Keratinocyte (primary cell): ENCODE measurements at regions not wholly inside any gene's neighbourhood (a gene's known extent, or its start where the extent isn't known, plus 50 kb on each side); places are given as distances from the start of the nearest gene placed in this dataset.

Experiments
- DNase-seq: peaks from one replicate; pipeline ENCODE4 v3.0.0-alpha.2; 2011; ENCODE audit warnings: low read depth, missing footprints, low spot score
- FAIRE-seq: peaks from 2 replicates; lab custom pipeline; 2011; peaks lifted over from hg19 to GRCh38; lab: Jason Lieb, UNC
- H2AFZ ChIP-seq: 2 replicates; pipeline ENCODE4 v1.6.0; 2012; ENCODE audit warnings: low read length, control low read depth, inconsistent platforms; ENCODE audit not compliant: control insufficient read depth
- H3K27ac ChIP-seq: 2 replicates; pipeline ENCODE4 v1.5.1; 2011; ENCODE audit warnings: low read length; ENCODE audit not compliant: control insufficient read depth, insufficient read depth
- H3K27me3 ChIP-seq: 3 replicates; pipeline ENCODE4 v1.6.0; 2011; ENCODE audit warnings: low read length; ENCODE audit not compliant: control insufficient read depth, insufficient read depth; ENCODE audit errors: extremely low read depth
- H3K36me3 ChIP-seq, 2 experiments: 2 replicates in 1 of 2; 3 replicates in 1 of 2; pipeline ENCODE4 v1.5.1; 2011; ENCODE audit warnings: low read length in 2 of 2, mild to moderate bottlenecking in 1 of 2; ENCODE audit not compliant: control insufficient read depth in 2 of 2, insufficient read depth in 2 of 2; ENCODE audit errors: extremely low read depth in 1 of 2
- H3K4me1 ChIP-seq: 3 replicates; pipeline ENCODE4 v1.5.1; 2011; ENCODE audit warnings: low read length; ENCODE audit not compliant: control insufficient read depth, insufficient read depth; ENCODE audit errors: extremely low read depth
- H3K4me2 ChIP-seq: 3 replicates; pipeline ENCODE4 v1.6.0; 2011; ENCODE audit warnings: low read depth, low read length; ENCODE audit not compliant: control insufficient read depth, insufficient read depth; ENCODE audit errors: extremely low read depth
- H3K4me3 ChIP-seq, 3 experiments: fragments of 200-600 bp in 1 of 3; sonication (generic) in 1 of 3; 2 replicates in 2 of 3; 3 replicates in 1 of 3; pipeline ENCODE4 v1.5.1; 2011 to 2016; ENCODE audit warnings: low read length in 3 of 3, mild to moderate bottlenecking in 3 of 3, control low read depth in 2 of 3, inconsistent platforms in 1 of 3, low read depth in 1 of 3, mixed read lengths in 1 of 3, mixed run types in 1 of 3, moderate library complexity in 1 of 3; ENCODE audit not compliant: control insufficient read depth in 2 of 3, insufficient read depth in 2 of 3; ENCODE audit errors: extremely low read depth in 1 of 3
- H3K79me2 ChIP-seq: 2 replicates; pipeline ENCODE4 v1.6.0; 2012; ENCODE audit warnings: low read length; ENCODE audit not compliant: control insufficient read depth, insufficient read depth
- H3K9ac ChIP-seq: 3 replicates; pipeline ENCODE4 v1.6.0; 2011; ENCODE audit warnings: low read length; ENCODE audit not compliant: control insufficient read depth, insufficient read depth; ENCODE audit errors: extremely low read depth
- H3K9me1 ChIP-seq: 3 replicates; pipeline ENCODE4 v1.6.0; 2011; ENCODE audit warnings: low read length; ENCODE audit not compliant: control insufficient read depth, insufficient read depth; ENCODE audit errors: extremely low read depth
- H3K9me3 ChIP-seq: 2 replicates; pipeline ENCODE4 v1.5.1; 2012; ENCODE audit warnings: low read depth, low read length; ENCODE audit not compliant: control insufficient read depth
- H4K20me1 ChIP-seq: 3 replicates; pipeline ENCODE4 v1.6.0; 2011; ENCODE audit warnings: low read length; ENCODE audit not compliant: control insufficient read depth, insufficient read depth; ENCODE audit errors: extremely low read depth
- EZH2 ChIP-seq: IDR thresholded peaks from one replicate; pipeline ENCODE4 v1.6.1; 2012; ENCODE audit warnings: inconsistent platforms, mild to moderate bottlenecking, low read length, moderate library complexity
- dilution Hi-C: fragments of 300-500 bp; cut with MboI; formaldehyde crosslinking; loops from one replicate; pipeline ENCODE4 v1.7.0; 2020; ENCODE audit warnings: low sequenced_read_pairs; ENCODE audit not compliant: extremely low pct_ligation_motif_present
- TF ChIP-seq, protein P1 (sequence below), 3 experiments: IDR thresholded peaks in 1 of 3; conservative IDR thresholded peaks in 1 of 3; optimal IDR thresholded peaks in 1 of 3; 2 replicates in 2 of 3; 3 replicates in 1 of 3; pipeline versions ENCODE3 to v1.5.1; 2011; ENCODE audit warnings: low read length in 3 of 3, mild to moderate bottlenecking in 3 of 3, moderate library complexity in 2 of 3, control low read depth in 1 of 3, inconsistent platforms in 1 of 3; ENCODE audit not compliant: insufficient read depth in 2 of 3; ENCODE audit errors: extremely low read depth in 1 of 3

DNA sequence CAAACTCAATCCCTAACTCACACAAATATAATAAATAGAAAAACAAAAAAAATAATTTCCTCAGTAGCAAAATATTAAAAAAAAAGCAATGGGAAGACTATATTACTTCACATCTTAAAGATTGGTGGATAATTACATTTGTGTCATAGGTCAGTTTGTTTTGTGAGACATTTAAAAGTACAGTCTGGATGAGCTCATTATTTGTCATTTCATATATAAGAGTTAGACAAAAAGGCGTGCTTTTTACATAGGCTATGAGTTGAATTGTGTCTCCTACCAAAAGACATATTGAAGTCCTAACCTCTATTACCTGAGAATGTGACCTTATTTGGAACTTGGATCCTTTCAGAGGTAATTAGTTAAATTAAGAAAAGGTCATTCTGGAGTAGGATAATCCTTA is 710.1 kb upstream of the CBLB start:
- no peaks in the 10 kb centered on the region for H3K9me3 ChIP-seq
- no peak overlapping the region for H3K4me2 ChIP-seq
- dilution Hi-C loops = no loop called here
- H3K36me3 ChIP-seq = no peaks in the 10 kb centered on the region
- DNase-seq (no peak), FAIRE-seq (no peak)
- no peaks in the 10 kb centered on the region for H3K9me1 ChIP-seq
- no peaks in the 10 kb centered on the region for H3K79me2 ChIP-seq
- TF ChIP-seq EZH2 = no peak
- TF ChIP-seq, protein P1, sequence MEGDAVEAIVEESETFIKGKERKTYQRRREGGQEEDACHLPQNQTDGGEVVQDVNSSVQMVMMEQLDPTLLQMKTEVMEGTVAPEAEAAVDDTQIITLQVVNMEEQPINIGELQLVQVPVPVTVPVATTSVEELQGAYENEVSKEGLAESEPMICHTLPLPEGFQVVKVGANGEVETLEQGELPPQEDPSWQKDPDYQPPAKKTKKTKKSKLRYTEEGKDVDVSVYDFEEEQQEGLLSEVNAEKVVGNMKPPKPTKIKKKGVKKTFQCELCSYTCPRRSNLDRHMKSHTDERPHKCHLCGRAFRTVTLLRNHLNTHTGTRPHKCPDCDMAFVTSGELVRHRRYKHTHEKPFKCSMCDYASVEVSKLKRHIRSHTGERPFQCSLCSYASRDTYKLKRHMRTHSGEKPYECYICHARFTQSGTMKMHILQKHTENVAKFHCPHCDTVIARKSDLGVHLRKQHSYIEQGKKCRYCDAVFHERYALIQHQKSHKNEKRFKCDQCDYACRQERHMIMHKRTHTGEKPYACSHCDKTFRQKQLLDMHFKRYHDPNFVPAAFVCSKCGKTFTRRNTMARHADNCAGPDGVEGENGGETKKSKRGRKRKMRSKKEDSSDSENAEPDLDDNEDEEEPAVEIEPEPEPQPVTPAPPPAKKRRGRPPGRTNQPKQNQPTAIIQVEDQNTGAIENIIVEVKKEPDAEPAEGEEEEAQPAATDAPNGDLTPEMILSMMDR (optimal IDR thresholded peaks at IDR 0.05 in 1 of 3, IDR thresholded peaks at IDR 0.05 in 1 of 3, conservative IDR thresholded peaks at IDR 0.05 in 1 of 3; ENCODE audit: extremely low read depth in 1 of 3, insufficient read depth in 2 of 3, low read length in 3 of 3) = no peak
- H3K4me3 ChIP-seq = no peak overlapping the region
- no peaks in the 10 kb centered on the region for H3K27me3 ChIP-seq
- H3K27ac ChIP-seq = no peak overlapping the region
- H4K20me1 ChIP-seq = no peaks in the 10 kb centered on the region
- H3K4me1 ChIP-seq = no peaks in the 10 kb centered on the region
- H2AFZ ChIP-seq = no peak overlapping the region
- no peak overlapping the region for H3K9ac ChIP-seq

DNA sequence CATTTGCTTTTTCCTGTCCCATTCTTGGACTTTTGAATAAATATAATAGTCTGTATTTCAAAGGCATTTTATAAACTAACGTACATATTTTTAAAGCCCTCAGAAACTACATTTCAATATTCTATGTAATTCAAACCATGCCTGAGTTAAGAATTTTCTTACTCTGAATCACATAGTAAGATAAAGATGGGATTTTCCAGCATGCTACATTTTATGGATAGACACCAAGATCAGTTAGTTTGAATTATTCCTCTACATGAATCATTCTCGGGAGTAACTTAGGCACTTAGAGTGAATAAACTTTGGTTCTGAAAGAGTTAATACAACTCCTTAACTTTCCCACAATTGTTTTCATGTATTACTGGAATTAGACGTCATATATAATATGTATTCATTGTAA is 713.3 kb upstream of the CBLB start:
- dilution Hi-C loops = no loop called here

More for the DNA sequence above, 713.3 kb upstream of the CBLB start:
- DNase-seq (no peak), FAIRE-seq (no peak)
- H3K36me3 ChIP-seq = no peaks in the 10 kb centered on the region
- no peak overlapping the region for H3K4me3 ChIP-seq
- no peaks in the 10 kb centered on the region for H3K4me1 ChIP-seq
- H3K27me3 ChIP-seq = no peaks in the 10 kb centered on the region
- H3K9me1 ChIP-seq = no peaks in the 10 kb centered on the region
- TF ChIP-seq EZH2 = no peak
- TF ChIP-seq, protein P1 (optimal IDR thresholded peaks at IDR 0.05 in 1 of 3, IDR thresholded peaks at IDR 0.05 in 1 of 3, conservative IDR thresholded peaks at IDR 0.05 in 1 of 3; ENCODE audit: extremely low read depth in 1 of 3, insufficient read depth in 2 of 3, low read length in 3 of 3) = no peak
- H3K9ac ChIP-seq = no peak overlapping the region
- H3K4me2 ChIP-seq = no peak overlapping the region
- H2AFZ ChIP-seq = no peak overlapping the region
- no peaks in the 10 kb centered on the region for H4K20me1 ChIP-seq
- no peaks in the 10 kb centered on the region for H3K9me3 ChIP-seq
- H3K27ac ChIP-seq = no peak overlapping the region
- H3K79me2 ChIP-seq = no peaks in the 10 kb centered on the region
